ENCODE measurements at regions not wholly inside any gene's neighbourhood (a gene's known extent, or its start where the extent isn't known, plus 50 kb on each side); places are given as distances from the start of the nearest gene placed in this dataset.

- H3K9me3 ChIP-seq (replicated peaks; ENCODE audit: control insufficient read depth, insufficient read depth, low read length), result no peaks in the 10 kb centered on the region
- no peaks in the 10 kb centered on the region for H3K79me2 ChIP-seq (ENCODE audit: control insufficient read depth, insufficient read depth, low read length)
- H3K27me3 ChIP-seq (ENCODE audit: control insufficient read depth in 2 of 2, insufficient read depth in 2 of 2, low read length in 2 of 2), result no peaks in the 10 kb centered on the region
- no peak overlapping the region for H2AFZ ChIP-seq (ENCODE audit: low read depth, low read length)
- TF ChIP-seq MYC (IDR thresholded peaks at IDR 0.05; ENCODE audit: low read depth, low read length) (no peak), POLR2AphosphoS5 (IDR thresholded peaks at IDR 0.05; ENCODE audit: insufficient read depth, low read depth, low read length) (no peak), JUN (IDR thresholded peaks at IDR 0.05; ENCODE audit: borderline replicate concordance, insufficient read depth, insufficient read length, low read depth) (no peak), MAX (IDR thresholded peaks at IDR 0.05; ENCODE audit: insufficient read depth, insufficient read length) (no peak)
- FAIRE-seq (no peak), DNase-seq (ENCODE audit: low read depth, low spot score) (no peak)
- H3K9me1 ChIP-seq (replicated peaks; ENCODE audit: control insufficient read depth, extremely low read depth, insufficient read depth, low read length), result no peaks in the 10 kb centered on the region
- H4K20me1 ChIP-seq (replicated peaks; ENCODE audit: control insufficient read depth, extremely low read depth, insufficient read depth, low read length), result no peaks in the 10 kb centered on the region
- H3K36me3 ChIP-seq (ENCODE audit: control insufficient read depth in 2 of 2, extremely low read depth in 1 of 2, insufficient read depth in 2 of 2, low read length in 2 of 2), result no peaks in the 10 kb centered on the region
- no peak overlapping the region for H3K4me3 ChIP-seq (replicated peaks in 1 of 3; ENCODE audit: insufficient read depth in 1 of 3, low read depth in 1 of 3, low read length in 3 of 3)
- no peaks in the 10 kb centered on the region for H3K4me1 ChIP-seq (ENCODE audit: control insufficient read depth, extremely low read depth, insufficient read depth, low read length)
- H3K4me2 ChIP-seq (ENCODE audit: insufficient read depth, low read length), result no peak overlapping the region
- no peak overlapping the region for H3K9ac ChIP-seq (replicated peaks; ENCODE audit: extremely low read depth, insufficient read depth, low read length)
- H3K27ac ChIP-seq (ENCODE audit: insufficient read depth, low read depth, low read length), result no peak overlapping the region
- POLR2A ChIA-PET, result no interaction called here
- intact Hi-C loops (cut with micrococcal nuclease), result no loop called here
- dilution Hi-C loops (cut with MboI; ENCODE audit: extremely low pct_ligation_motif_present, low sequenced_read_pairs), result no loop called here
- CTCF ChIA-PET, result no interaction called here
- no TSS peak for BruUV-seq (replicated peaks)
Measured at GRCh38 chr5:32866138-32866537, 155.0 kb downstream of the NPR3 start.

- Histone ChIP-seq H3K27me3 (ENCODE audit: control insufficient read depth in 2 of 2, insufficient read depth in 2 of 2, low read length in 2 of 2) (no peaks in the 10 kb centered on the region), H2AFZ (ENCODE audit: low read depth, low read length) (no peak overlapping the region), H4K20me1 (replicated peaks; ENCODE audit: control insufficient read depth, extremely low read depth, insufficient read depth, low read length) (no peaks in the 10 kb centered on the region), H3K27ac (ENCODE audit: insufficient read depth, low read depth, low read length) (no peak overlapping the region), H3K4me3 (replicated peaks in 1 of 3; ENCODE audit: insufficient read depth in 1 of 3, low read depth in 1 of 3, low read length in 3 of 3) (no peak overlapping the region), H3K36me3 (ENCODE audit: control insufficient read depth in 2 of 2, extremely low read depth in 1 of 2, insufficient read depth in 2 of 2, low read length in 2 of 2) (no peaks in the 10 kb centered on the region), H3K9me1 (replicated peaks; ENCODE audit: control insufficient read depth, extremely low read depth, insufficient read depth, low read length) (no peaks in the 10 kb centered on the region), H3K9ac (replicated peaks; ENCODE audit: extremely low read depth, insufficient read depth, low read length) (no peak overlapping the region), H3K4me1 (ENCODE audit: control insufficient read depth, extremely low read depth, insufficient read depth, low read length) (no peaks in the 10 kb centered on the region), H3K9me3 (replicated peaks; ENCODE audit: control insufficient read depth, insufficient read depth, low read length) (no peaks in the 10 kb centered on the region), H3K4me2 (ENCODE audit: insufficient read depth, low read length) (no peak overlapping the region), H3K79me2 (ENCODE audit: control insufficient read depth, insufficient read depth, low read length) (no peaks in the 10 kb centered on the region)
- dilution Hi-C loops (cut with MboI; ENCODE audit: extremely low pct_ligation_motif_present, low sequenced_read_pairs), result no loop called here
- CTCF ChIA-PET, result no interaction called here
- FAIRE-seq (no peak), DNase-seq (ENCODE audit: low read depth, low spot score) (no peak)
- POLR2A ChIA-PET, result no interaction called here
- no peak for TF ChIP-seq JUN (IDR thresholded peaks at IDR 0.05; ENCODE audit: borderline replicate concordance, insufficient read depth, insufficient read length, low read depth)
- no peak for TF ChIP-seq EZH2 (IDR thresholded peaks at IDR 0.05; ENCODE audit: borderline replicate concordance, low read depth, low read length, severe bottlenecking)
- no peak for TF ChIP-seq FOS (IDR thresholded peaks at IDR 0.05; ENCODE audit: borderline replicate concordance, insufficient read depth, low read length)
- TF ChIP-seq POLR2AphosphoS5 (IDR thresholded peaks at IDR 0.05; ENCODE audit: insufficient read depth, low read depth, low read length), result no peak
- no peak for TF ChIP-seq POLR2A (IDR thresholded peaks at IDR 0.05; ENCODE audit: low read depth, low read length)
- TF ChIP-seq MYC (IDR thresholded peaks at IDR 0.05; ENCODE audit: low read depth, low read length), result no peak
- no peak for TF ChIP-seq GATA2 (IDR thresholded peaks at IDR 0.05; ENCODE audit: insufficient read depth, insufficient read length, low read depth, low read length)
- TF ChIP-seq CTCF (IDR thresholded peaks at IDR 0.05; ENCODE audit: extremely low read depth in 1 of 2, insufficient read depth in 1 of 2, low read depth in 1 of 2, low read length in 2 of 2), result no peak
- no peak for TF ChIP-seq MAX (IDR thresholded peaks at IDR 0.05; ENCODE audit: insufficient read depth, insufficient read length)
- intact Hi-C loops (cut with micrococcal nuclease), result no loop called here
- BruUV-seq (replicated peaks), result no TSS peak
Measured at GRCh38 chr5:32869216-32869615, 158.1 kb downstream of the NPR3 start.

Measured in endothelial cell of umbilical vein (primary cell).